GM19467 (cell line): ENCODE measurements at regions not wholly inside any gene's neighbourhood (a gene's known extent, or its start where the extent isn't known, plus 50 kb on each side); places are given as distances from the start of the nearest gene placed in this dataset.

Experiments used
- ATAC-seq: cut with Tn5 transposase; IDR thresholded peaks from one replicate; pipeline ENCODE4 v1.9.1; 2021; ENCODE audit warnings: mild to moderate bottlenecking, moderate library complexity; ENCODE audit not compliant: unreplicated experiment

GRCh38 chr15:53462651-53463050 lies 296.8 kb downstream of the WDR72 start:
- ATAC-seq, result no peak

DNA sequence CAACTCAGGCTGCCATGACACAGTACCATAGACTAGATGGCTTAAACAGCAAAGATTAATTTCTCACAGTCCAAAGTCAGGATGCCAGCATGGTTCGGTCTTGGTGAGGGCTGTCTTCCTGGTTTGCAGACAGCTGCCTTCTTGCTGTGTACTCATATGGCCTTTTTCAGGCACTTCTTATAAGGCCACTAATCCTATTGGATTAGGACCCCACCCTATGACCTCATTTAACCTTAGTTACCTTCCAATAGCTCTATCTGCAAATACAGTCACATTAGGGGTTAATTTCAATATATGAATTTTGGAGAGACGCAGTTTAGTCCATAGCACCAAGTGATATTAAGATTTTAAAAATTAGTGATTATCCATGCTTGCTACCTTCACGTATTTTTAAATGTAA lies 297.8 kb downstream of the WDR72 start:
- no peak for ATAC-seq

DNA sequence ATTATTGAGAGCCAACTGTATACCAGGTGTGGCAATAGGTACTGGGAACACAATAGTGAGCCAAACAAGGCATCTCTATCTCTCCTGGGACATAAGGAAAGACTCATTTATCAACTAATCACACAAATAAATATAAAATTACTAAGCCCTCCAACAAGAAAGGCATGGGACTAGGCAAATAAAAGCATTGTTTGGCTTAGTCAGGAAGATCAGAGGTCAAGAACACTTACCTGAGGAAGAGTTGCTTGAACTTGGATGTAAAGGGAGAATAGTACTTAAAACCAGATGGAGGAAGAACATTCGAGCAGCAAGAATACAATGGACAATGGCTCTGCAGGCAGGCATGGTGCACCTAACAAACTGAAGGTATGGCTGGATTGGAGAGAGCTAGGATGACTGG lies 300.7 kb downstream of the WDR72 start:
- no peak for ATAC-seq

GRCh38 chr15:53457479-53457878 lies 302.0 kb downstream of the WDR72 start:
- no peak for ATAC-seq

DNA sequence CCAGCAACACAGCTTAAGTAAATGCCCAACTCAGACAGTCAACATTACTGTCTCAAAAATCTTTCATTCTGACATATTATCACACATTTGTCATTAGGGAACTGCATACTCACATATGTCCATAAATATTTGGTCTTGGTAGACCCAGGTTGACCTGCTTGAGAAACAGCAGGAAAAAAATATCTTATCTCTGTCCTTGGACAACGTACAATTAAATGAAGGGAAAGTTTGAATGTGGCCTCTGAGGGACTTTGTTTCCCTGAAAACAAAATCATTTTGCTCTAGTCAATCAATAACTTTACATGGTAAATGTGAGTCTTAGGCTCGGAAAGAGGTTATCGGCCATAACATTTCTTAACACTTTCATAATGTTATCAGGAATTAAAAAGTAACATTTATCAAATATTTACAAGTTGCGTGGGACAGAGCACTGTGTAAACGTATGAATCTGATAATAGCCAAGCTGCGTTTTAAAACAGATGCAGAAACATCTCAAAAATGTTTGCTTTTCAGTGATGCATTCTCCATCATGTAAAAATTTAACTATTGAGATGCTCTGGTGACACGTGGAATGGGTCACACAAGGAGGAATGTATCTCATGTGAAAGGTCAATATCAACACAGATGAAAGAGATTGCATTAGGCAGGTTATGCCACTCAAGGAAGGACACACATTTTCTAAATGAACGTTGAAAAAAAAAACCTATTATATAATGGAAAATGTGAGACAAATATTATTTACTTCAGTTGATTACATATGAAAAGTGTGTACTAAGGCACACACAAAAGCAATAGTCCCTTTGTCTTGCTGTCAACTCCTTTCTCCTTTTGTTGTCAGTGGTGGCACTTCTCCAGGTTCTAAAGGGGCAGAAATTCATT lies 304.4 kb downstream of the WDR72 start:
- no peak for ATAC-seq

DNA sequence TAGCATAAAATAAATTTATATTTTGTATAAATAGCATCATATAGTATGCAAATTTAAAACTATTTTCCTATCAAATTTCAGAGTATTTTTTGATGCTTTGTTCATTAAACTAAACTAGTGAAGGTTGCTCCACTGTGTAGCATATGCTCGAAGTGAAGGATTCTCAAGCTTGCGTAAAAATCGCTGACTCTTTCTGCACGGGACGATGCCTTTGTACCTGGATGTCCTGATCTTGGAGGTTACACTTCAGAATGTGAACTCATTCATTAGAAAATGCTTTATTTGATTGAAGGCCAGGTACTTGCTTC lies 305.0 kb downstream of the WDR72 start:
- ATAC-seq, result no peak

GRCh38 chr15:53453253-53454105 lies 306.0 kb downstream of the WDR72 start:
- no peak for ATAC-seq

DNA sequence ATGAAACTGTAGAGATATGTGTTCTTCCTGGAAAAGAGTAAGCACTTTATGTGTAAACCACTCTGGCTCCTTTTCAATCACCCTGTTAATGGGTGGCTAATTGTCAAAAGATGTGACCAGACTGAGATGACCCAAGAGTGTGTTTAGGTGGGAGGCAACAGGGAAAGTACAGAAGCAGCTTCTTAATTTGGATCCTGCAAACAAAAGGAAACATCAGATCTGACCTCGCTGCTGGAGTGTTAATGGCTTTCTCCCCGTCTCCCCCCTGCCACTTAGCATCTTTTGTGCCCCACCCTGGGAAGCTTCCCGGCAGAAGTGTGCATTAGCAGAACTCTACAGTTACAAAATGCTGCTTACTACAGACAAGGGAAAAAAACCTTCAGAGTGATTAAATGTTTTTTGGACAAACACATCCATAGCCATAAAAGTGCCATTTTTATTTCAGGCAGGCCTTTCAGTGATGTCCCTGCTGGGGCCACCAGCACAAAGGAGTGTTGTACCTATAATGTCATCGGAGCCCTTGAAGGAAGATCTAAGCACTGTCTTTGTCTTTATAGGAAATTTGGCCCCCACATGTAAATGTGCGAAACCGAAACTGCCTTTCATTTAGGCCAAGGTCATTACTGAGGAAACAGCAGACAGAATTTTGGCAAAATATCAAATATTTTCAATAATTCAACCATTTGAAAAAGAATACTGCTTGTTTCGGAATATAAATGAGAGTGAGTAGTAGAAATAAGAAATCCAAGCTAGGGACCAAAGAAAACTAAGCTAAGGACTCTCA lies 311.0 kb downstream of the WDR72 start:
- ATAC-seq, result no peak

DNA sequence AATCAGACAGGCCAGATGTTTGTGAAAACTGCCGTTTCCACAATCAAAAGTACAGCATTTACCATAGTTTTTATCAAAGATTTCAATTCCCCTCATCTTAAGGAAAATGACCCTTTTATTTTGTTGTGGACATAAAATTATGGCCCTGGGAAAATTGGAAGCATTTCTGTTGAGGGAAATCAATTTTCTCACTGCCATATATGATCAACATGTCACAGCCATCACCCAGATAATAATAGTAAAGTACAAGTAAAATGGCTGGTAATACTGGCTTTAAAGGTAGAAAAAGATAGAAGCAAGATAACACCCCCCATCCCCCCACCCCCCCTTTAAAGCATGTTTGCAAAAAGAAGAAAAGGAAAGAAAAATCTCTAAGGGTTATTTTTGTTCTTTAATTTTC lies 311.7 kb downstream of the WDR72 start:
- ATAC-seq, result no peak

- no peak for ATAC-seq
These were observed 312.3 kb downstream of the WDR72 start for GRCh38 chr15:53447053-53447574.

GRCh38 chr15:53446376-53446775 lies 313.1 kb downstream of the WDR72 start:
- no peak for ATAC-seq

GRCh38 chr15:53445531-53445930 lies 313.9 kb downstream of the WDR72 start:
- no peak for ATAC-seq

GRCh38 chr15:53437985-53438841 lies 321.2 kb downstream of the WDR72 start:
- ATAC-seq, result no peak

GRCh38 chr15:53437366-53437765 lies 322.1 kb downstream of the WDR72 start:
- ATAC-seq, result no peak

DNA sequence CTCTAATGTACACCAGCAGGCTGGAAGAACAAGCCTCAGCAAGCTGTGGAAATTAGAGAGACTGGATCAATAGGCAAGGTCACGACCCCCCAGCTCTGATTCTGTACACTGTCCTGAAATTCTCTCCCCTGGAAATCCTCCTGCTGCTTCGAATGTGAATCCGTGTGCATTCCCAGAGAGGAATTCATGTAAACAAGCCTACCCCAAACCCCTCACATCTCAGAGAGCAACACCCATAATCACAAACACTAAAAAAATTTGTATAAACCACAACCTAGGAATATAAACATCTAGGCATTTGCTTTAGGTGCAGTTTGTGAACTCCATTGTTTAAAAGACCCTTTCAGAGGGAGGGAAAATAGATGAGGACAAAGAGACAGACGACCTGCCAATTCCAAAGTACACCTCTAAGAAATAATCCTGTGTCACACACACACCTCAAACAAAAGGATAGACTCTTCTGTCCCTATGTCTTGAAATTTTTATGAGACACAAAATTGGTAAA lies 325.2 kb downstream of the WDR72 start:
- no peak for ATAC-seq

GRCh38 chr15:53416219-53416940 lies 343.1 kb downstream of the WDR72 start:
- ATAC-seq, result no peak

DNA sequence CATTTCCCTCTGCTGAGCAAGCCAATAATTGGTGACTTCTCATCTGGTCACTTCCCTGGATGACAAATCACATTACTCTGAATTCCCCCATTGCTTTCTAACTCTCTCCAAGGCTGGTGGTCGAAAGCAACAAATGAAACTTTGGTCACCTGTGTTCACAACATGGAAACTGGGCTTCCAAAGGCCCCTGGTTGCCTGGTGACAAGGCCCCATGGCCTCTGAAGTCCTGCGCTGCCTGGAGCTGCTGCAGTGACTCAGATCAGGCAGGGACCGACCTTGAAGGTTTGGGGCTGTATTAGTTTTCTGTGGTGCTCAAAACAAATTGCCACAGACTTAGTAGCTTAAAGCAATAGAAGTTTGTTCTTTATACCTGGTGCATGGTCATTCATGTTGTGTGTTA lies 345.3 kb downstream of the WDR72 start:
- no peak for ATAC-seq

GRCh38 chr15:53412542-53412941 lies 346.9 kb downstream of the WDR72 start:
- ATAC-seq, result no peak

GRCh38 chr15:53404930-53405493 lies 354.5 kb downstream of the WDR72 start:
- no peak for ATAC-seq
